Suprapubic skin (tissue), 4 donors: ENCODE measurements at regions not wholly inside any gene's neighbourhood (a gene's known extent, or its start where the extent isn't known, plus 50 kb on each side); places are given as distances from the start of the nearest gene placed in this dataset.

Experiments
- DNase-seq, 2 donors: peaks; one replicate each; pipeline ENCODE4 v3.0.0-alpha.2; 2019; ENCODE audit warnings: low spot score in 2 of 2
- H3K27ac ChIP-seq: fragments of 200-600 bp; sonication (generic); one replicate; pipeline ENCODE4 v1.5.1; 2019
- H3K27me3 ChIP-seq: fragments of 200-600 bp; sonication (generic); one replicate; pipeline ENCODE4 v1.5.1; 2019
- H3K36me3 ChIP-seq: fragments of 200-600 bp; sonication (generic); one replicate; pipeline ENCODE4 v1.5.1; 2019
- H3K4me1 ChIP-seq: fragments of 200-600 bp; sonication (generic); one replicate; pipeline ENCODE4 v1.5.1; 2019
- H3K4me3 ChIP-seq: fragments of 200-600 bp; sonication (generic); one replicate; pipeline ENCODE4 v1.5.1; 2019; ENCODE audit warnings: mild to moderate bottlenecking
- H3K9me3 ChIP-seq: fragments of 200-600 bp; sonication (generic); one replicate; pipeline ENCODE4 v1.5.1; 2019
- EP300 ChIP-seq: sonication (generic); formaldehyde crosslinking; IDR thresholded peaks from one replicate; pipeline ENCODE4 v1.6.1; 2017; ENCODE audit warnings: antibody characterized with exemption
- POLR2A ChIP-seq, 2 donors: fragments of 450-650 bp; IDR thresholded peaks; one replicate each; pipeline ENCODE4 v1.6.1; 2017; ENCODE audit warnings: antibody characterized with exemption in 2 of 2, mild to moderate bottlenecking in 2 of 2, moderate library complexity in 2 of 2
- POLR2AphosphoS5 ChIP-seq, 3 donors: sonication (generic); formaldehyde crosslinking; IDR thresholded peaks; one replicate each; pipeline ENCODE4 v1.6.1; 2017; ENCODE audit warnings: antibody characterized with exemption in 3 of 3
- WGBS: methylation state at CpG from one replicate; pipeline ENCODE4 v1.1.5; 2018; 5-methylcytosine and 5-hydroxymethylcytosine counted together
- TF ChIP-seq, protein P1 (sequence below), 2 donors: fragments of 200-600 bp in 1 of 2; fragments of 450-650 bp in 1 of 2; sonication (generic) in 1 of 2; IDR thresholded peaks; one replicate each; pipeline ENCODE4 v1.5.1; 2016 to 2019; ENCODE audit warnings: antibody characterized with exemption in 2 of 2, mild to moderate bottlenecking in 1 of 2, moderate library complexity in 1 of 2

DNA sequence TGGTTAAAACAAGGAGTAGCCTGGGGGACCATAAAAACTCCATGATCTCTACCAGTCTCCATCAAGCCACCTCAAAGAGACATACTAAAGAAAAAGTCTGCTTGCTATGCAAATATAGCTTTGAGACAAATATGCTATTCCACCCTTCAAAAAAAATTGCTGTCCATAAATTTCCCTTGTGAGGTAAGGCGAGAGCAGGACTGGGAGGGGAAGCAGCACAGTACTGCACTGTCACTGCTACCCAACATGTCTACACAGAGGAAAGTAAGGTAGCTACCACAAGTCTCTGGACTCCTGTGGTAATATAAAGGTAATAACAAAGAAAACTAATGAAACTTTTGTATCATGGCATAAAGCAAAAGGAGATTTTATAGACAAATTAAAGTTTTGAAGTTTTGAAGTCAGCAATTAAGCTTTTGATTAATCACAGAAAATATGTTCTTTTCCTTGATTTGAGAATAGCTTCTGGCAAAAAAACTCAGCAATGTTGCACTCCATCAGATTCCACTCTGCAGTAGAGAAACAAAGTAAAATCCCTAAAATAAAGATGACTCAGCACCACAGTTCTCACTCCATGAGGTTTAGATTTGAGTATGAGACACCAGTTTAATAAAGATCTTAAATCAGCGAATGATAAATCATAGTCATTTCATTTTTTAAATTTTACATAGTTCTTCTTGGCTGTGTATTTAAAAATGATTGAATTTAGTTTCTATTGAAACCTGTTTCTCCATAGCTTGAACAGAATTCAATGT, 602.4 kb downstream of the COL12A1 start:
- no peaks in the 10 kb centered on the region for H3K27me3 ChIP-seq
- TF ChIP-seq POLR2A (IDR thresholded peaks at IDR 0.05) (no peak), POLR2AphosphoS5 (IDR thresholded peaks at IDR 0.05) (no peak), EP300 (no peak)
- TF ChIP-seq, protein P1, sequence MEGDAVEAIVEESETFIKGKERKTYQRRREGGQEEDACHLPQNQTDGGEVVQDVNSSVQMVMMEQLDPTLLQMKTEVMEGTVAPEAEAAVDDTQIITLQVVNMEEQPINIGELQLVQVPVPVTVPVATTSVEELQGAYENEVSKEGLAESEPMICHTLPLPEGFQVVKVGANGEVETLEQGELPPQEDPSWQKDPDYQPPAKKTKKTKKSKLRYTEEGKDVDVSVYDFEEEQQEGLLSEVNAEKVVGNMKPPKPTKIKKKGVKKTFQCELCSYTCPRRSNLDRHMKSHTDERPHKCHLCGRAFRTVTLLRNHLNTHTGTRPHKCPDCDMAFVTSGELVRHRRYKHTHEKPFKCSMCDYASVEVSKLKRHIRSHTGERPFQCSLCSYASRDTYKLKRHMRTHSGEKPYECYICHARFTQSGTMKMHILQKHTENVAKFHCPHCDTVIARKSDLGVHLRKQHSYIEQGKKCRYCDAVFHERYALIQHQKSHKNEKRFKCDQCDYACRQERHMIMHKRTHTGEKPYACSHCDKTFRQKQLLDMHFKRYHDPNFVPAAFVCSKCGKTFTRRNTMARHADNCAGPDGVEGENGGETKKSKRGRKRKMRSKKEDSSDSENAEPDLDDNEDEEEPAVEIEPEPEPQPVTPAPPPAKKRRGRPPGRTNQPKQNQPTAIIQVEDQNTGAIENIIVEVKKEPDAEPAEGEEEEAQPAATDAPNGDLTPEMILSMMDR (IDR thresholded peaks at IDR 0.05) = no peak
- no peaks in the 10 kb centered on the region for H3K36me3 ChIP-seq
- no peak overlapping the region for H3K27ac ChIP-seq
- no peaks in the 10 kb centered on the region for H3K9me3 ChIP-seq
- no peak overlapping the region for H3K4me3 ChIP-seq
- DNase-seq = no peak
- WGBS = 69% methylated on average over 2 of the region's 2 CpGs
- no peaks in the 10 kb centered on the region for H3K4me1 ChIP-seq

DNA sequence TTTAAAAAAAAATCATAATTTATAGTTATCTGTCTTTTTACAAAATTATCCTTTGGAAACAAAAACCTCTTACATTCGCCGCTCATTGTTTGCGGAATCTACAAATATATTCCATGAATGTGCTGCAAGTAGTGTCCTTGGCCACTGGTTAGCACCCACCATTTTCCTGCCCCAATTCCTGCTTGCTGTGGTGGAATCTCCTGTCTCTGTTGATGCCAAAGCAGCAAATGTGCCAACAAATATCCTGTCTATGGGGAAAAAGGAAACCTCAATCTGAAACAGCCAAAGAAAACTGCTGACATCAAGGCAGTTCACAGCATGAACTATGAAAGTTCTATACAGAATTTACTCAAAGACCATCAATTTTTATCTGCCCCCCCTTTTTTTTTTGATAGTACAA, 603.6 kb downstream of the COL12A1 start:
- no peak overlapping the region for H3K4me3 ChIP-seq
- H3K27me3 ChIP-seq = no peaks in the 10 kb centered on the region
- no peak for DNase-seq
- no peaks in the 10 kb centered on the region for H3K9me3 ChIP-seq
- TF ChIP-seq EP300 (no peak), POLR2A (IDR thresholded peaks at IDR 0.05) (no peak), POLR2AphosphoS5 (IDR thresholded peaks at IDR 0.05) (no peak)
- TF ChIP-seq, protein P1 (IDR thresholded peaks at IDR 0.05) = no peak
- 87% methylated on average over 3 of the region's 3 CpGs for WGBS
- H3K27ac ChIP-seq = no peak overlapping the region
- no peaks in the 10 kb centered on the region for H3K36me3 ChIP-seq
- H3K4me1 ChIP-seq = no peaks in the 10 kb centered on the region

- Histone ChIP-seq H3K27ac (no peak overlapping the region), H3K27me3 (no peaks in the 10 kb centered on the region), H3K36me3 (no peaks in the 10 kb centered on the region), H3K4me3 (no peak overlapping the region), H3K9me3 (no peaks in the 10 kb centered on the region), H3K4me1 (no peaks in the 10 kb centered on the region)
- TF ChIP-seq POLR2AphosphoS5 (IDR thresholded peaks at IDR 0.05) (no peak), EP300 (no peak), POLR2A (IDR thresholded peaks at IDR 0.05) (no peak)
- TF ChIP-seq, protein P1 (IDR thresholded peaks at IDR 0.05) = no peak
- DNase-seq = no peak
- 66% methylated on average over 3 of the region's 3 CpGs for WGBS
These were observed 607.1 kb downstream of the COL12A1 start for GRCh38 chr6:74598462-74599393.

GRCh38 chr6:74597840-74598239, 608.0 kb downstream of the COL12A1 start:
- Histone ChIP-seq H3K27me3 (no peaks in the 10 kb centered on the region), H3K27ac (no peak overlapping the region), H3K9me3 (no peaks in the 10 kb centered on the region), H3K4me3 (no peak overlapping the region), H3K36me3 (no peaks in the 10 kb centered on the region), H3K4me1 (no peaks in the 10 kb centered on the region)
- 96% methylated on average over 1 of the region's 1 CpG for WGBS
- DNase-seq = no peak
- no peak for TF ChIP-seq POLR2AphosphoS5 (IDR thresholded peaks at IDR 0.05)
- TF ChIP-seq, protein P1 (IDR thresholded peaks at IDR 0.05) = no peak
- TF ChIP-seq EP300 = no peak
- TF ChIP-seq POLR2A (IDR thresholded peaks at IDR 0.05) = no peak

GRCh38 chr6:74597266-74597665, 608.6 kb downstream of the COL12A1 start:
- 78% methylated on average over 2 of the region's 2 CpGs for WGBS
- TF ChIP-seq, protein P1 (IDR thresholded peaks at IDR 0.05) = no peak
- TF ChIP-seq POLR2AphosphoS5 (IDR thresholded peaks at IDR 0.05) = no peak
- no peak for TF ChIP-seq POLR2A (IDR thresholded peaks at IDR 0.05)
- TF ChIP-seq EP300 = no peak
- no peaks in the 10 kb centered on the region for H3K27me3 ChIP-seq
- no peak overlapping the region for H3K27ac ChIP-seq
- no peaks in the 10 kb centered on the region for H3K9me3 ChIP-seq
- no peaks in the 10 kb centered on the region for H3K36me3 ChIP-seq
- no peak overlapping the region for H3K4me3 ChIP-seq
- no peaks in the 10 kb centered on the region for H3K4me1 ChIP-seq
- DNase-seq = no peak
